CD8-positive, alpha-beta memory T cell (primary cell): ENCODE measurements at regions not wholly inside any gene's neighbourhood (a gene's known extent, or its start where the extent isn't known, plus 50 kb on each side); places are given as distances from the start of the nearest gene placed in this dataset.

ENCODE experiments used
- CTCF ChIA-PET: fragments of 350-600 bp; sonication (Branson Sonifier 250); formaldehyde crosslinking; loops from one replicate; lab custom pipeline; 2021; ENCODE audit warnings: antibody characterized with exemption; lab: Charles Lee
- POLR2A ChIA-PET: fragments of 350-600 bp; sonication (Branson Sonifier 250); formaldehyde crosslinking; loops from one replicate; lab custom pipeline; 2021; ENCODE audit warnings: antibody characterized with exemption; lab: Charles Lee
- DNase-seq, 5 donors: peaks; one replicate each; pipeline versions ENCODE4 v3.0.0 to v3.0.0-alpha.2; 2020 to 2022; ENCODE audit warnings: mixed read lengths in 1 of 5
- H3K27ac ChIP-seq: one replicate; pipeline ENCODE4 v1.7.0; 2013; ENCODE audit warnings: low read depth, mild to moderate bottlenecking, low read length, moderate library complexity
- H3K27me3 ChIP-seq: 2 replicates; pipeline ENCODE4 v1.7.0; 2013; ENCODE audit warnings: low read length, mild to moderate bottlenecking; ENCODE audit not compliant: insufficient read depth, poor library complexity, severe bottlenecking
- H3K36me3 ChIP-seq: 2 replicates; pipeline ENCODE4 v1.7.0; 2013; ENCODE audit warnings: mild to moderate bottlenecking, low read length, moderate library complexity; ENCODE audit not compliant: insufficient read depth
- H3K4me1 ChIP-seq: 2 replicates; pipeline ENCODE4 v1.7.0; 2013; ENCODE audit warnings: mild to moderate bottlenecking, low read length, moderate library complexity; ENCODE audit not compliant: insufficient read depth
- H3K4me3 ChIP-seq: 2 replicates; pipeline ENCODE4 v1.7.0; 2013; ENCODE audit warnings: mild to moderate bottlenecking, low read length
- H3K9me3 ChIP-seq: 2 replicates; pipeline ENCODE4 v1.7.0; 2013; ENCODE audit warnings: mild to moderate bottlenecking, low read length
- H3K27ac Mint-ChIP-seq, 8 donors: one replicate each; pipeline ENCODE4 v1.8.0; 2020 to 2021; ENCODE audit warnings: mixed read lengths in 8 of 8, mild to moderate bottlenecking in 6 of 8, inconsistent platforms in 3 of 8, moderate library complexity in 3 of 8
- H3K27me3 Mint-ChIP-seq, 2 donors: one replicate each; pipeline ENCODE4 v1.8.0; 2020 to 2021; ENCODE audit warnings: mixed read lengths in 2 of 2, mild to moderate bottlenecking in 1 of 2, moderate library complexity in 1 of 2
- H3K36me3 Mint-ChIP-seq, 3 donors: one replicate each; pipeline ENCODE4 v1.8.0; 2020 to 2021; ENCODE audit warnings: mixed read lengths in 3 of 3, inconsistent platforms in 1 of 3, mild to moderate bottlenecking in 1 of 3
- H3K4me1 Mint-ChIP-seq, 3 donors: one replicate each; pipeline ENCODE4 v1.8.0; 2020 to 2021; ENCODE audit warnings: mixed read lengths in 3 of 3, inconsistent platforms in 1 of 3, mild to moderate bottlenecking in 1 of 3
- H3K4me3 Mint-ChIP-seq, 7 donors: one replicate each; pipeline ENCODE4 v1.8.0; 2020 to 2021; ENCODE audit warnings: mixed read lengths in 7 of 7, mild to moderate bottlenecking in 6 of 7, moderate library complexity in 4 of 7, inconsistent platforms in 2 of 7
- H3K9me3 Mint-ChIP-seq, 5 donors: one replicate each; pipeline ENCODE4 v1.8.0; 2020 to 2022; ENCODE audit warnings: mixed read lengths in 5 of 5, mild to moderate bottlenecking in 3 of 5, moderate library complexity in 2 of 5, inconsistent platforms in 1 of 5

- H3K27me3 ChIP-seq = no peaks in the 10 kb centered on the region
- POLR2A ChIA-PET = no interaction called here
- H3K4me3 ChIP-seq = no peak overlapping the region
- H3K36me3 Mint-ChIP-seq = no peaks in the 10 kb centered on the region
- H3K4me1 ChIP-seq = no peaks in the 10 kb centered on the region
- H3K27ac ChIP-seq = no peak overlapping the region
- H3K27ac Mint-ChIP-seq = no peak overlapping the region
- no peaks in the 10 kb centered on the region for H3K36me3 ChIP-seq
- H3K9me3 Mint-ChIP-seq = peaks cover 0 to 15% (median 0%) of the 10 kb centered on the region in 5 donors
- no peak overlapping the region for H3K4me3 Mint-ChIP-seq
- H3K9me3 ChIP-seq = no peaks in the 10 kb centered on the region
- no peaks in the 10 kb centered on the region for H3K4me1 Mint-ChIP-seq
- DNase-seq = no peak
- CTCF ChIA-PET = no interaction called here
- no peaks in the 10 kb centered on the region for H3K27me3 Mint-ChIP-seq
These were observed 1123.5 kb upstream of the MAP3K7 start for GRCh38 chr6:91710342-91710741.

- no peaks in the 10 kb centered on the region for H3K4me1 Mint-ChIP-seq
- H3K27me3 Mint-ChIP-seq = peaks cover 0 to 2% of the 10 kb centered on the region in 2 donors
- Histone ChIP-seq H3K36me3 (no peaks in the 10 kb centered on the region), H3K4me1 (no peaks in the 10 kb centered on the region), H3K9me3 (no peaks in the 10 kb centered on the region), H3K27ac (no peak overlapping the region), H3K4me3 (no peak overlapping the region), H3K27me3 (no peaks in the 10 kb centered on the region)
- H3K9me3 Mint-ChIP-seq = peaks cover 0 to 17% (median 0%) of the 10 kb centered on the region in 5 donors
- H3K36me3 Mint-ChIP-seq = no peaks in the 10 kb centered on the region
- no peak for DNase-seq
- ChIA-PET POLR2A (no interaction called here), CTCF (no interaction called here)
- H3K4me3 Mint-ChIP-seq = no peak overlapping the region
- H3K27ac Mint-ChIP-seq = no peak overlapping the region
These were observed 1121.7 kb upstream of the MAP3K7 start for GRCh38 chr6:91708534-91708933.

DNA sequence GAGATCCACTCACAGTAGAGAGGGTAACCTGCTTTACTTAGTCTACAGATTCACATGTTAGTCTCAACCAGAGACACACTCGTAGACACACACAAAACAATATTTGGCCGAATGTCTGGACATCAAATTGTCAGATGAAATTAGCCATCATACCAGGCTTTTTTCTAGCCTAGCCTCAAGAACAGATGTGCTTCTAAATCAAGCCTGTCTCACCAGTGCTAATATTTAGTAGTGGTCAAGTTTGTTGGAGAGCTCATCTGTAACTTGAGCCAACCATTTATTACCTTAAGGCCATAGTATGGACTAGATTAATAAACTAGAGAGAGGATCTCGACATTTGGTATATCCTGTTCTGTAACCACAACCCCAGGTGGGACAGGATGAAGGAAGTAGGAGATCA, 1118.8 kb upstream of the MAP3K7 start:
- no peak overlapping the region for H3K4me3 ChIP-seq
- Mint-ChIP-seq H3K36me3 (no peaks in the 10 kb centered on the region), H3K9me3 (peaks cover 0 to 14% (median 2%) of the 10 kb centered on the region in 5 donors), H3K27me3 (peaks cover 0 to 2% of the 10 kb centered on the region in 2 donors), H3K4me3 (no peak overlapping the region), H3K4me1 (no peaks in the 10 kb centered on the region), H3K27ac (no peak overlapping the region)
- no peaks in the 10 kb centered on the region for H3K9me3 ChIP-seq
- ChIA-PET POLR2A (no interaction called here), CTCF (no interaction called here)
- H3K4me1 ChIP-seq = no peaks in the 10 kb centered on the region
- H3K27me3 ChIP-seq = no peaks in the 10 kb centered on the region
- no peak for DNase-seq
- H3K36me3 ChIP-seq = no peaks in the 10 kb centered on the region
- no peak overlapping the region for H3K27ac ChIP-seq

DNA sequence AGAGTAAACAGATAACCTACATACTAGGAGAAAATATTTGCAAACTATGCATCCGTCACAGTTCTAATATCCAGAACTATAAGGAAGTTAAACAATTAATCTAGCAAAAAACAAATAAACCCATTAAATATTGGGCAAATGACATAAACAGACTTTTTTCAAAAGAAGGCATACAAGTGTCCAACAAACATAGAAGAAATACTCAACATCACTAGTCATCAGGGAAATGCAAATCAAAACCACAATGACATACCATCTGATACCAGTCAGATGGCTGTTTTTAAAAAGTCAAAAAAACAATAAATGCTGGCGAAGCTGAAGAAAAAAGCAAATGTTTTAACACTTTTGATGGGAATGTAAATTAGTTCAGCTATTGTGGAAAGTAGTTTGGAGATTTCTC, 1117.7 kb upstream of the MAP3K7 start:
- no peak overlapping the region for H3K4me3 ChIP-seq
- no peak for DNase-seq
- H3K9me3 ChIP-seq = no peaks in the 10 kb centered on the region
- no peaks in the 10 kb centered on the region for H3K36me3 ChIP-seq
- no peaks in the 10 kb centered on the region for H3K4me1 Mint-ChIP-seq
- POLR2A ChIA-PET = no interaction called here
- peaks cover 0 to 2% of the 10 kb centered on the region in 2 donors for H3K27me3 Mint-ChIP-seq
- no peak overlapping the region for H3K27ac ChIP-seq
- H3K27me3 ChIP-seq = no peaks in the 10 kb centered on the region
- peaks cover 2 to 14% (median 3%) of the 10 kb centered on the region in 5 donors for H3K9me3 Mint-ChIP-seq
- H3K36me3 Mint-ChIP-seq = no peaks in the 10 kb centered on the region
- H3K4me3 Mint-ChIP-seq = no peak overlapping the region
- no peaks in the 10 kb centered on the region for H3K4me1 ChIP-seq
- no peak overlapping the region for H3K27ac Mint-ChIP-seq
- CTCF ChIA-PET = no interaction called here

GRCh38 chr6:91697010-91697695, 1110.3 kb upstream of the MAP3K7 start:
- no peaks in the 10 kb centered on the region for H3K9me3 ChIP-seq
- ChIA-PET POLR2A (no interaction called here), CTCF (no interaction called here)
- no peak overlapping the region for H3K27ac ChIP-seq
- Mint-ChIP-seq H3K4me3 (no peak overlapping the region), H3K27me3 (no peaks in the 10 kb centered on the region), H3K27ac (no peak overlapping the region), H3K36me3 (no peaks in the 10 kb centered on the region), H3K4me1 (no peaks in the 10 kb centered on the region), H3K9me3 (peaks cover 2 to 13% (median 3%) of the 10 kb centered on the region in 5 donors)
- DNase-seq = no peak
- H3K27me3 ChIP-seq = no peaks in the 10 kb centered on the region
- H3K4me3 ChIP-seq = no peak overlapping the region
- no peaks in the 10 kb centered on the region for H3K36me3 ChIP-seq
- H3K4me1 ChIP-seq = no peaks in the 10 kb centered on the region

DNA sequence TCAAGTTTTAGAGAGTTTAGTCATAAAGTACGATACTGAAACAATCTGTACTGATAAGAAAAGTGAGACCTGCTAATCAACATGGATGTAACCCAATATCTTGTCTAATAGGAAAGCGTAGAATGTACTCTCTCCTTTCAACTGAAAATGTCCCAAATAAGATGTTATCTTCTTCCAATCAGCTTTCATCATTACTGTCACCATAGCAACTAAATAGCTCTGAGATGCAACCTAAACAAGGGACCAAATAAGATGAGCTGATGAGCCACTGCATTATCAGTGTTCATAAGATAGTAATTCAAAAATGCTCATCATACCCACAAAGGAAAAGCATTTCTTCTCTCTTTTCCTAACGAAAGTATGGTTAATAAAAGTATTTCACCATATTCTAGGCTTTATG, 1108.3 kb upstream of the MAP3K7 start:
- H3K9me3 Mint-ChIP-seq = peaks cover under 1 to 20% (median 3%) of the 10 kb centered on the region in 5 donors
- Histone ChIP-seq H3K27ac (no peak overlapping the region), H3K27me3 (no peaks in the 10 kb centered on the region), H3K36me3 (no peaks in the 10 kb centered on the region), H3K9me3 (no peaks in the 10 kb centered on the region), H3K4me1 (no peaks in the 10 kb centered on the region), H3K4me3 (no peak overlapping the region)
- no peak overlapping the region for H3K4me3 Mint-ChIP-seq
- no peaks in the 10 kb centered on the region for H3K36me3 Mint-ChIP-seq
- ChIA-PET CTCF (no interaction called here), POLR2A (no interaction called here)
- no peaks in the 10 kb centered on the region for H3K4me1 Mint-ChIP-seq
- no peak overlapping the region for H3K27ac Mint-ChIP-seq
- DNase-seq = no peak
- no peaks in the 10 kb centered on the region for H3K27me3 Mint-ChIP-seq

GRCh38 chr6:91694016-91694654, 1107.3 kb upstream of the MAP3K7 start:
- H3K36me3 Mint-ChIP-seq = no peaks in the 10 kb centered on the region
- no peaks in the 10 kb centered on the region for H3K9me3 ChIP-seq
- no peak overlapping the region for H3K27ac ChIP-seq
- ChIA-PET POLR2A (no interaction called here), CTCF (no interaction called here)
- H3K4me1 Mint-ChIP-seq = no peaks in the 10 kb centered on the region
- H3K4me1 ChIP-seq = no peaks in the 10 kb centered on the region
- peaks cover 0 to 16% (median 3%) of the 10 kb centered on the region in 5 donors for H3K9me3 Mint-ChIP-seq
- no peaks in the 10 kb centered on the region for H3K36me3 ChIP-seq
- no peak overlapping the region for H3K27ac Mint-ChIP-seq
- H3K27me3 ChIP-seq = no peaks in the 10 kb centered on the region
- no peak overlapping the region for H3K4me3 Mint-ChIP-seq
- no peak for DNase-seq
- H3K4me3 ChIP-seq = no peak overlapping the region
- H3K27me3 Mint-ChIP-seq = no peaks in the 10 kb centered on the region

GRCh38 chr6:91691449-91691848, 1104.6 kb upstream of the MAP3K7 start:
- Histone ChIP-seq H3K9me3 (no peaks in the 10 kb centered on the region), H3K4me3 (no peak overlapping the region), H3K4me1 (no peaks in the 10 kb centered on the region), H3K27me3 (no peaks in the 10 kb centered on the region), H3K36me3 (no peaks in the 10 kb centered on the region), H3K27ac (no peak overlapping the region)
- POLR2A ChIA-PET = no interaction called here
- H3K9me3 Mint-ChIP-seq = peaks cover 0 to 14% (median 3%) of the 10 kb centered on the region in 5 donors
- DNase-seq = no peak
- CTCF ChIA-PET = no interaction called here
- no peaks in the 10 kb centered on the region for H3K4me1 Mint-ChIP-seq
- H3K36me3 Mint-ChIP-seq = no peaks in the 10 kb centered on the region
- H3K27ac Mint-ChIP-seq = no peak overlapping the region
- H3K4me3 Mint-ChIP-seq = no peak overlapping the region
- no peaks in the 10 kb centered on the region for H3K27me3 Mint-ChIP-seq
